GM18502 (cell line): ENCODE measurements at regions not wholly inside any gene's neighbourhood (a gene's known extent, or its start where the extent isn't known, plus 50 kb on each side); places are given as distances from the start of the nearest gene placed in this dataset.

Experiments
- ATAC-seq: cut with Tn5 transposase; IDR thresholded peaks from one replicate; pipeline ENCODE4 v1.9.1; 2021; ENCODE audit warnings: mild to moderate bottlenecking; ENCODE audit not compliant: unreplicated experiment, poor library complexity

DNA sequence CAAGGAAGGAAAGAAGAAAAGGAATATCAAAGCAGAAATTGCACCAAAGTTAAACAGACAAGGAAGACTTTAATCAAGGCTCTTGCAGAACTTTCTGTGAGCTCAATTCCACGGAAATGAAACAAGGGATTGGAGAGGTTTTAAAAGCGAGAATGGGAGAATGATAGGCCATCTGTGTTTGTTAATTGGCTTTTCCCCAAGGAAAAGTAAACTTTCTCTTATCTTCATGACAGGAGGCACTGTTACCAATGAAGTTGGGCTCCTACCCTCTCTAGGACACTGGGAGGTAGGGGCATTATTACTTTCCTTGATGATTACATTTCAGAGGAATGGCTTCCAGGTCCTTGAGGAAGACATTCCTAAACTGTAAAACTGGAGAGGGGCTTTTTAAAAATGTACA lies 328.8 kb upstream of the NWD2 start:
- no peak for ATAC-seq

DNA sequence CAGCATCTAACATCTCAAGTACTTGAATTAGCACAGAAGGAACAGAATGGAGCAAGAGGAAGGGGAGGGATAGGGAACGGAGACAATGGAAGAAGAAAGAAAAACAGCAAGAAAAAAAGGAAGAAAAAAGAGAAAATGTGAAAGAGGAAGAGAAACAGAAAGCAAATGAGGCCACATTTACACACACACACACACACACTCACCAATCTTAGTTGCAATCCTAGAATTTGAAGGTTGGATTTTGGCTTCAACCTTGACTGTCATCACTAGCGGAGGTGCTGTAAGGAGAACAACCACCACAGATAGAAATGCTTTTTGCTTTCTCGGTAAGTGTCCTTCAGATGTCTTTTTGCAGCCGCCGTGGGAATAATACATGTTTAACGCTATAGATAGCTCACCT lies 327.1 kb upstream of the NWD2 start:
- ATAC-seq = no peak

DNA sequence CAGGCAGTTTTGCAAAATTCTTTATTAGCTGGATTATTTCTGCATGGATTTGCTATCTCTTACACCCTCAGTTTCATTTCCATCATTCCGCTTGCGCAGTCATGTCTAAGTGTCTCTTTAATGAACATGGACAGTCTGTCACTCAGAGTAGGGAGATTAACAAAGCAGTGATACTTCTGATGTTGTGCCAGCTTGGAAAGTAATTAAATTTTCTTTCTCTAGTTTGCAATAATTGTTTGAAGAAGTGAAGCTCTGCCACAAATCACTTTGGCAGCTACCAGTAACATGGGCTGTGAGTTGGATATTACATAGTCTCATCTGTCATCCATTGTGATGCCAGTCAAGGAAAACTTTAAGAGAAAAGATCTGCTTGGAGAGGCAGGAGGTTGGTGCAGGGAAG lies 324.8 kb upstream of the NWD2 start:
- ATAC-seq = no peak

DNA sequence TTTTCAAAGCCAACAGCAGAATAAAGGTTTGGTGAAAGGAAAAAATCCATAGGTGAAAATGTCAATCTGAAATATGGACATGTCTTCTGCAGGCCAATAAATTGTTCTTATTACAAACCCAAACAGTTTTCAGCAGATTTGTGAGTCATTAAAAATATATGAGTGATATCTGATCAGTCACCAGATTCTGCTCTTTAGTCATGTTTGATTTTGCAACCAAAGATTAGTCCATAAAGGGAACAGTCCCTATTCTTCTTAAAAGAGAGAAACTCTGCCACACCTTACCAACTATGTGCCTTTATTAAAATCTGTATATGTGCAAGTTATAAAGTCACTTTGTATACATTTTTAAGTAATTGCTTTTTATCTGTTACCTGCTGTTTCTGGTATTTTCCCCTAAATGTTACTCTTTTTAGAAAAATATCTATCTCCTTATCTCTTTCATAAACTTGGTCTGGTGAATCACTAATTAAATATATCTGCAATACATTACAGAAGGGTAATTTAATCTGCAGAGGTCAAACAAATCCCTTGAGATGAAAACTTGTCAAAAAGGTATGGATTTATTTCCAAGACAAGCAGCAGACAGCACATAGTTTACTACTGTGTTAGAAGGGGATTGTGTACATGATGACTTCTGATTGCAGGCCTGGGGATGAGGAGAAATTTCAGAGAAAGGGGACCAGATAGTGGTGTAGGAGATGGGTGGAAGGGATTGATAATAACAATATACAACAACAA lies 322.9 kb upstream of the NWD2 start:
- ATAC-seq = no peak

DNA sequence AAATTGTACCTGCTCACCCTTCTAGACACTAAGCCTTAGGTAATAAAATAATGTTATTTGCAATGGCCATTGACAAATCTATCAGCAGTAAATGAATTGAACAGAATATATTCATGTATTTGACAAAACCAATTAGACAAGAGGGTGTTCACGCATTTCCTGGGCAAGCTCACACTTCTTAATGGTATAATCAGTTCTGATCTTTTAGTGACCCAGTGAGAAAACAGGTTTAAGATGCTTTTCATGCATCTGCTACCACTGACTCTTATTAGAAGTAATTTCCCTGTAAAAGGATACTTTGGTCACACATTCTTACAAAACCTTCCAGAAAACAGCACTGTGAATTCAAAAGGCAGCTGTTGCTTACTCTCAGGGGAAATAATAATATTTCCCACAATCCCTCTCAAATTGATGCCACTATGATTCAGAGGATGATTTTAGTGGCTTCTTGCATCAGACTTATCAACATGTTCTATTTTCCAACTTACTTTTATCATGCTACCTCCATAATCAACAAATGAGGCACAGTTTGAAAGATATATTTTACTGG lies 313.9 kb upstream of the NWD2 start:
- no peak for ATAC-seq

DNA sequence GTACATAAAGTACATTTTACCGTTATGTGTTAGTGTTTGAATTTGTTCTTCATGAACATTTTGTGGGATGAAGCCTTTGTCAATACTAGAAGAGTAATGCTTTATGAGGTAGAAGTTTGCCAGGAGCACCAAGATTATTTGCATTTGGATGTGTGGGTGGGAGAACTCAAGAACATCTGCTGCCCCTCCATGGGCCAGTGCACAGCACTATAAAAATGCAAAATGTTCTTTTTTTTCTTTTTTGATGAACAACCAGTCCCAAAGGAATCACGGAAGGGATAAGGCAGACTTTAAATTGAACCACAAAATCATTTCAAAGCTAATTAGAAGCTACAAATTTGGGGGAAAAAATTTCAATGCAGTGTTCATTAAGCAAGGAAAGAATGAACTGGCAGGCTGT lies 300.3 kb upstream of the NWD2 start:
- ATAC-seq = no peak

DNA sequence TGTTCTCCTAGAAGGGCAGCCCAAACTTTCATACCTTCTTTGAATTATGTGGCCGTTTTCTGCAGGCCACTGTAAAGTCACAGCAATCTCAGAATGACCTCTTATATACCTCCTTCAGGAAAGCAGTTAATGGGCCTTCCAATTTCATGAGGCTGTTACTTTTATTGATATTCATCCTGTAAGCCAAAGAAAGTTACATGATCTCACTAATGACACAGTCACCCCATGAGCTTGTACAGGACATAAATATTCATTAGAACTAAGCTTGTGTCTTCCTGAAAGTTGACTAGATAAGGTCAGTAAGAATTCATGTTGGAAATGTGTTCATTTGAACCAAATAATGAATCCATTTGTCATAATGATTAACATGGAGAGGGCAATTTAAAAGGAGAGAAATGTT lies 283.1 kb upstream of the NWD2 start:
- ATAC-seq = no peak

DNA sequence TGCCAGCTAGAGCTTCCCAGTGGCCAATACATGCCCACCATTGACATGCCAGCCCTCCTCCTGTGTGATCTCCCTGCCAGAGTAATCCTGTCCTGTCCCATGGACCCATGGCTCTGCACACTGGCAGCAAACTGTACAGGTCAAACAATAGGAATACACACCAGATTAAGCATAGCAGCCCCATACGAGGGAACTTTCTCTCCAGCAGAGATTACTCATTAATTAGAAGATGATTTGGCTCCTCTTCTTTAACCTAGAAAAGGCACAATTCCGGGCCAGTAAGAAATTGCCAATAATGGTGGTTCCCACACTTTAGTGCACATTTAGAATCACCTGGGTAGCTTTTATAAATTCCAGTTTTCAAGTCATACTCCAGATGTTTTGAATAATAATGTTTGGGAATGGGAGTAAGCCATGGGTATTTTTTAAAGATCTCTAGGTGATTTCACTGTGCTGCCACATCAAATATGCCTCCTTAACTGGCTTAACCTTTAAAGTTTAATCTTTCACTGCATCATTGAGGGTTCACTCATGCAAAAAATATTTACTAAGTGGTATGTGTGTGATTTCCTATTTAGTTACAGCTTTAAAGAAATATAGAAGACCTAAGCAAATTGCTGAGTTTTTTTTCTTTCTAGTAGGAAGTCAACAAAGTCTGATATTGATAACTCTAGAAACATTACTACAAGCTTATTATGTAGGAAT lies 277.6 kb upstream of the NWD2 start:
- no peak for ATAC-seq

DNA sequence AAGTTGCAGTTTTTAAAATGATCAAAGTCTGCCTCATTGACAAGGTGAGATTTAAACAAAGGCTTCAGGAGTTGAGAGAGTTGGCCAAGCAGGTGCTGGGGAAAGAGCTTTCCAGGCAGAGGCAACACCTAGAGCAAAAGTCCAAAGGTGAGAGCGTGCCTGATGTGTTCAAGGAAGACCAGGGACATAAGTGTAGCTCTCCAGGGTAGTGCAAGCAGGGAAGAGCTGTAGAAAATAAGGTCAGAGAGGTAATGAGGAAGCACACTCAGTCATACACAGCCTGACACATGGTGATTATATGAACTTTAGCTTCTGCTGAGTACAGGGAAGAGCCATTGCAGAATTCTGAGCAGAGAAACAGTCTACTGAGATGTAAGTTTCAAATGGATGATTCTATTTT lies 265.0 kb upstream of the NWD2 start:
- ATAC-seq = no peak

DNA sequence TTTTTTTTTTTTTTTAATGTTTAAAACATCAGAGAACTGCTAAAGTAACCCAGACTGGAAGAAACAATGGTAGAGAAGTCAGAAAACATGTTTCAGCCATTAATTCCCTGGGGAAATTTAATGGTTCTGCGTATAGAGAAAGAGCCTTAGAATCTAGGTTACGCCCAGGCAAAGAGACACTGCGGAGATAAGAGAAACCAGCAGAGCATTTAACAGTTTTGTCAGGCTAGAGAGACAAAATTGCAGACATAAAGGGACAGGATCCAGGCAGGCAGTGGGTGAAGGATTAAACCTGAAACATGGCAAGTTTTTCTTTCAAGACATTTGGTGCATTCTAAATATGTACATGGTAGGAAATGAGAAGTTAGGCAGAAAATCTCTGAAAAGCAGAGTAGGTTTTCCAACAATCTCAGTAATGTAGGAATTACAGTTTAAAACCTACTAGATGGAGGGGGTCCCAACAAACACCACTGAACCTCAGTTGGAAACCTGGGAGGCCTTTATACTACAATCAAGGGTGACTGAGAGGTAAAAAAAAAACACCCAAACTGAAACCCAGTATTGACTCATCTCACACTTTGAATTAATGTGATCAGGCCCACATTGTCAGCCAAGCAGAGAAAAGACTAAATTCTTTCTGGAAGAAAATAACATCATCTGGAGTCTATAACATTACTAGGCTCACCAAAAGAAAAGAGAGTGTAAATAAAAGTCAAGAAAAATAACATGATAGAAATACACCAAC lies 254.2 kb upstream of the NWD2 start:
- ATAC-seq = peak; percentile 92

DNA sequence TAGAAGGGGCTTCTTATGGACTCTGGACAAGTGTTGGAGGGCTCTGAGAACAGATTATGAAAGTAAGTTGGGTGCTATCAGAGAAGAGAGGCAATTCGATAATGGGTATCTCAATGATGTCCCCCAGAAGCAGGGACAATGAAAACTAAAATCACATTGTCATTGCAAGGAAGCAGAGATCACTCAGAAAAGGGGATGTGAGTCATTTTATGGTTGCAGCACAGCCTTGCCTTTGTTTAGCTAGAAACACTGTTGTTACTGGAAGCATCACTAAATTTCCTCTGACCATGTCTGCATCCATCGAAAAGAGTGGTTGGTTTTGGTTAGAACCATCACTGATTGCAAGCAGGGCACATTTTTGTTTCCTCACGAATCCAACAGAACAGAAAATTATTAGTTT lies 246.8 kb upstream of the NWD2 start:
- no peak for ATAC-seq

DNA sequence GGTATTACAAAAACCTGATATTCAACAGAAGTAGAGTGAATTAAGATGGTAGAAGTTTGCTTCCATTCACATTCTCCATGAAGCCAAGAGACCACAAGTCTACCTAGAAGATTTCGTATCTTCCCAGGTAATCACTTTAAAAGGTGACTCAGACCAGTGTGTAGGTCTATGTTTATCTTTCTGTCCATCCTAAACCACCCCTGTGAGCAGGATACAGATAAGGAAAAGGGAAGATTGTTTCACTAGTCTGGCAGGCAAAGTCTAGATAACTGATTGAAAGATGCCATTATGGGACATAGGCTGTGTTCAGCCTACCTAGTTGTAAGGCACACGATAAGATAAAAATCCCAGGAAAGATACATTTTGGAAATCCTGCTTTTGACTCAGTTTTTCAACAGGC lies 244.3 kb upstream of the NWD2 start:
- no peak for ATAC-seq

DNA sequence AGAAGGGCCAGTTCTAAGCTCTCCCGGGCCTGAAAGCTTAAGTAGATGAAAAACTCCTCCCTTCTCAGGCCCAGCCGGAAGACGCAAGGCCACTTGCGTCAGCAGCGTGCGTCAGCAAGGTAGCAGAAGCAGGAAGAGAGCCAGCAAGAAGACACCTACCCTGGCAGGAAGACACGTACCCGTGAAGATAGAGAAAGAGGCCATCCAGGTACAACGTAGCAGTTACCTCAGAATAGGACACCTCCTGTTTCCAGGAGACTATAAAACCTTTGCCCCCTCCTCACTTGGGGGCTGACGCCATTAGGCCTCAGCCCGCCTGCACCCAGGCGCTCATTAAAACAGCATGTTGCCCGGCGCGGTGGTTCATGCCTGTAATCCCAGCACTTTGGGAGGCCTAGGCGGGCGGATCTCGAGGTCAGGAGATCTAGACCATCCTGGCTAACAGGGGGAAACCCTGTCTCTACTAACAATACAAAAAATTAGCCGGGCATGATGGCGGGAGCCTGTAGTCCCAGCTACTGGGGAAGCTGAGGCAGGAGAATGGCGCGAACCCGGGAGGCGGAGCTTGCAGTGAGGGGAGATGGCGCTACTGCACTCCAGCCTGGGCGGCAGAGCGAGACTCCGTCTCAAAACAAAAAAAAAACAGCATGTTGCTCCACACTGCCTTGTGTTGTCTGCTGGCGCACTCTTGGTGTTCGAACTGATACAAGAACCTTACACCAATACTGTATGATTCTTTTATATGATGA lies 242.7 kb upstream of the NWD2 start:
- no peak for ATAC-seq

DNA sequence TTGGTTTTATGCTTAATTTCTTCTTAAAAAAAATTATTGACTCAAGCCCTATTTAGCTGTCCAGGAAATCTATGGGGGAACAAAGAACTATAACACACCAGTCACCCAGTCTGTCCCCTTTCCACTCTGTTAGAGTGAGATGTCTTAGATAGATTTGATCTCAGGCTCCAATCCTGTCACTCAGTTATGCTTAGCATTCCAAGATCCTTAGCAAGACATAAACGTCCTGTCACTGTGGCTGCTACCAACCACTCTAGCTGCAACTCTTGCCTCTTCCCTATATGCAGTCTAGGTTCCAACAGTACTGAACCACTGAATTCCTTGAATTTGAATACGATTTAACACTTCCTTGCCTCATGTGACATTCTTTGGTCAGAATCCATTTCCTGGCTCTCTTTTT lies 241.9 kb upstream of the NWD2 start:
- ATAC-seq = no peak

DNA sequence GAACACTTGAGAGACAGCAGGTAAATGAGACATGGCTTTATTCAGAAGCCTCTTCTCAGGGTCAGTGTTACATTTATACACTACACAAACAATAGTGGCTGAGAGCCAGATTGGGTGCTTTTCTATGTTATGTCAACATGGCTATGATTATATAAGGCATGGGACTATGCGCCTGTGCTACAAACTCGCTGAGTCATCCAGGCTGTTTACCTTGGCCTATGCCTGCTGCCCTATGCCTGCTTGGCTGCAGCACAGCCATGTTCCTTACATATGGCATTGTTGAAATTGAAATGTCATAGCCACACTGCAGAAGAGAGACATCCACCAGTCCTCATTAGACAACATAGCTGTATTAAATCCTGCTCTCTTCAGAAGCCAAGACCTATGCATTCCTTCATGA lies 236.3 kb upstream of the NWD2 start:
- no peak for ATAC-seq

DNA sequence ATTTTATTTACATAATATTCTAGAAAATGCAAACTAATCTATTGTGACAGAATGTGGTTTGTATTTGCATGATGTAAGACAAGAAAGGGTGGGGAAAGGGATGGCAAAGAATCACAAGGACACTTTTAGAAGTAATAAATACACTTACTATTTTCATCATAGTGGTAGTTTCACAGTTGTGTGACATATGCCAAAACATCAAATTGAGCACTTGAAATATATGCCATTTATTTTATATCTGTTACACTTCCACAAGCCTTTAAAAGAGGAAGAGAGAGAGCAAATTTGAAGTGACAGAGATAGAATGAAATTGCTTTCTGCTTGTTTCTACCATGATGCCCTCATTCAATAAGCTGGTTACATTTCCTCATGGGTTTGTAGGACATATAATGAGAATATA lies 230.0 kb upstream of the NWD2 start:
- ATAC-seq = no peak

DNA sequence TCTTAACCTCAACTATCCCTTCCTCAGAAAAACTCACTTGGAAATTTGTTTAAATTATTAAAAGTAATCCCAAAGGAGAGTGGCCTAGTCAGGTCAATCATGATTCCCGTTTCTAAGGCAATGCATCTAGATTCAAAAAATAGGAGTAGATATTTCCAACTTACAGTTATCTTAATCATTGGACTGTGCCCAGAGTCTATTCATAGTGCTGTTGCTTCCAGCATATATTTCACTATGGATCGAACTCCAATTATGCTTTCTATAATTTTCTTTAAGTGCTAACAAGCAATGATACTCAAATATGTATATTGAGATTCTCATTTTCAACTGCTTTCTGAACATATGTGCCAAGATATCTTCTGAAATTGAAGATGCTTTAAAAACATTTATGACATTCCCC lies 229.2 kb upstream of the NWD2 start:
- ATAC-seq = no peak

DNA sequence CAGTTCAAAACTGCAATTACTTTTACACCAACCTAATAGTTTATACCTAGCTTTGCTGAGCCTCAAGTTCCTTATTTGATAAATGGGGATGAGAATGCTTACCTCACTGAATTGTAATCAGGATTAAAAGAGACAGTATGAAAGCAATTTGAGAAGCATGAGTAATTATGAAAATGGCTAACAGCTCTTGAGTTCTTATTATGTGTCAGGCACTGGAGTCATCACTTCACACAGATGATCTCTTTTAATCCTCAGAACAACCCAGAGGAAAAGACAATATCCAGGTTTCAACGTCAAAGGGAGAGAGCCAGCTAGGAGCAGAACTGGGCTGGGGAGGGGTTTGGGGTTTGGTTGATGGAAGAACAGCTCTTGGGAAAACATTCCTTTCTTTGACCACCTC lies 221.0 kb upstream of the NWD2 start:
- ATAC-seq = no peak

DNA sequence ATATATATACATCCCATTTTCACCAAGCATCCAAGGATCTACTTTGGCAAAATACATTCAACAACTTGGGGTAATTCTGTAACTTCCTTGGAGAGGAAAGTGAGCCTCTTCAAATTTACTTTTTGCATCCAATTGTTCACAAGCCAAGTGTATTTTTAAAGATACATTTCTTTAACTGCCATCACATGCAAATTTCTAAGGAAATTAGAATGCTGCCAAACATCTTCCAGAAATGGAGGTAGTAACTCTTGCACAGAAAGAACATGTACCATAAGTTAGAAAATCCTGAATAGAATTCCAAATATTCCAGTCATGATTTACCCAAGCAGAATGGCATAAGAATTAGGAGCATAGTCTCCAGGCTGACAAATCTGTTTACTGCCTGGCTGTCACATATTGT lies 220.5 kb upstream of the NWD2 start:
- ATAC-seq = no peak

DNA sequence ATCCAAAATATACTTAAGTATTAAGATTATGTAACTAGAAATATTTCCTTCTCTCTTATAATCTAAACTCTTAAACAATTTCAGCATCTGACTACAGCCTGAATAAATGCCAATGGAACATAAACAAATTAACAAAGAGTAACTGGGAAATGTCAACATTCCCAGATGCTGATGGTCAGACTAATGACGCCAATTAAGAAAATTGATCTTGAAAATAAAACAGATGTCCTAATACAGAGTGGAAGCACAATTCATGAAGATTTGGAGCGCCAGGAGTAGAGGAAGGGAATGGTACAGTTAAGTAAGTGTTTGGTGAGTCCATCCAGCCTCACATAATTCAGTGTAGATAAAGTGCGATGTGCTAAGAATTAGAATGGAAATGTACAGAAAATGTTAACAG lies 203.7 kb upstream of the NWD2 start:
- no peak for ATAC-seq

DNA sequence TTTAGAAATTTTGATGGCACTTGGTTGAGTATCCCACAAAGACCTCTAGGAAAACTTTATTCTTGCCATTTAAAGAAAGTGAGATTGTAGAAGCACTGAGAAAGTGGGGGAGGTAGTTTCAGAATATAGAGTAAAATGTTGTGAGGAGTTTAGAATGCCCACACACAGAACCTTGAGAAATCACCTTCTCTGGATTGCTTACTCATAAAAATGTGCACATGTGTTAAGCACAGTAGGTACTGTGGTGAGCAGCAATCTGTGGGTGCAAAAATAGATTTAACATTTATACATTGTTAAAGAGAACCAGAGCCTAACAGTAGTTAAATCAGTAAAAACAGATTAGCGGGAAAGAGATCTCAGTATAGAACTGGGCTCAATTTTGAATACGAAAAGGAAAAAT lies 201.2 kb upstream of the NWD2 start:
- peak; percentile 44 for ATAC-seq
